Muscle of leg (tissue), 3 donors: ENCODE measurements at regions not wholly inside any gene's neighbourhood (a gene's known extent, or its start where the extent isn't known, plus 50 kb on each side); places are given as distances from the start of the nearest gene placed in this dataset.
"Not testable (repeated sequence)": the region's sequence is repeated elsewhere in the genome, so short reads cannot be mapped to it uniquely, and the experiment has no call there.

Experiments used
- DNase-seq: peaks from one replicate; pipeline ENCODE4 v3.0.0; 2013
- H3K27ac ChIP-seq: one replicate; pipeline ENCODE4 v1.5.1; 2013; ENCODE audit warnings: mild to moderate bottlenecking, low read length, control low read depth
- H3K27me3 ChIP-seq: one replicate; pipeline ENCODE4 v1.6.1; 2013; ENCODE audit warnings: low read length; ENCODE audit not compliant: control insufficient read depth, insufficient read depth
- H3K36me3 ChIP-seq: one replicate; pipeline ENCODE4 v1.6.1; 2013; ENCODE audit warnings: low read length; ENCODE audit not compliant: control insufficient read depth, insufficient read depth
- H3K4me1 ChIP-seq: one replicate; pipeline ENCODE4 v1.6.1; 2013; ENCODE audit warnings: low read length; ENCODE audit not compliant: control insufficient read depth, insufficient read depth
- H3K4me3 ChIP-seq: one replicate; pipeline ENCODE4 v1.5.1; 2013; ENCODE audit warnings: low read length, control low read depth
- H3K9me3 ChIP-seq: replicated peaks from 2 replicates; pipeline ENCODE4 v1.6.1; 2013; ENCODE audit warnings: low read depth, low read length; ENCODE audit not compliant: control insufficient read depth
- WGBS: methylation state at CpG from one replicate; pipeline ENCODE4 v1.1.5; 2013; ENCODE audit warnings: missing lambda C conversion rate; ENCODE audit not compliant: insufficient coverage; 5-methylcytosine and 5-hydroxymethylcytosine counted together

- Histone ChIP-seq H3K4me1 (no peaks in the 10 kb centered on the region), H3K27ac (no peak overlapping the region), H3K27me3 (no peaks in the 10 kb centered on the region), H3K36me3 (no peaks in the 10 kb centered on the region), H3K9me3 (peaks cover 2% of the 10 kb centered on the region), H3K4me3 (no peak overlapping the region)
- DNase-seq = no peak
- no CpG with 5 or more reads among the region's 1 CpG for WGBS
Measured at GRCh38 chr5:163260961-163261360, 176.4 kb upstream of the CCNG1 start.

GRCh38 chr5:163261647-163262269, 175.6 kb upstream of the CCNG1 start:
- whole genome bisulfite sequencing = 74% methylated on average over 4 of the region's 5 CpGs
- Histone ChIP-seq H3K4me1 (no peaks in the 10 kb centered on the region), H3K27ac (no peak overlapping the region), H3K4me3 (no peak overlapping the region), H3K36me3 (no peaks in the 10 kb centered on the region), H3K9me3 (peaks cover 2% of the 10 kb centered on the region), H3K27me3 (no peaks in the 10 kb centered on the region)
- DNase-seq = peak; percentile 4

- H3K4me3 ChIP-seq, H3K27ac ChIP-seq, H3K27me3 ChIP-seq, H3K36me3 ChIP-seq, H3K9me3 ChIP-seq, H3K4me1 ChIP-seq, DNase-seq: not testable (repeated sequence)
- no CpG with 5 or more reads among the region's 5 CpGs for WGBS
Measured at GRCh38 chr5:163266249-163266648, 171.1 kb upstream of the CCNG1 start.

DNA sequence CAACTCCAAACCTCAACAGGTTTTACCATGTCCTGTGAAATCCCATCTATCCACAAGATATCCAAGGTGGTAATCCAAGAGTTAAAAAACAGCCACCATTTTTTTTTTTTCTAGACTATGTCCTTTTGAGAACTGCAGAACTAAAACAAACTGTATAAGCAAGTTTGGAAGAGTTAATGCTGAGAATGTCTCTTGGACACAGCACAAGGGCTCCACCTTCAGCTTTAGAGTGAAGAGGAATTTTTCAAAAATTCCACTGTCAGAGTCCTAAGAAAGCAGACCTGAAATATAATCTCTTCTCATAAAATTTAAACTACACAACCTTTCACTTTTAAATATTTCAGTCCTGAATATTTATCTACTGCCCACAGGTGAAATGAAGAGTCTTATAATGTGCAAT, 167.8 kb upstream of the CCNG1 start:
- no peaks in the 10 kb centered on the region for H3K9me3 ChIP-seq
- DNase-seq = peak; percentile 58
- H3K4me1 ChIP-seq = no peaks in the 10 kb centered on the region
- no peak overlapping the region for H3K27ac ChIP-seq
- H3K27me3 ChIP-seq = no peaks in the 10 kb centered on the region
- H3K4me3 ChIP-seq = no peak overlapping the region
- H3K36me3 ChIP-seq = no peaks in the 10 kb centered on the region

GRCh38 chr5:163276466-163276865, 160.9 kb upstream of the CCNG1 start:
- Histone ChIP-seq H3K4me1 (no peaks in the 10 kb centered on the region), H3K9me3 (no peaks in the 10 kb centered on the region), H3K27me3 (no peaks in the 10 kb centered on the region), H3K36me3 (no peaks in the 10 kb centered on the region), H3K27ac (no peak overlapping the region), H3K4me3 (no peak overlapping the region)
- no CpG with 5 or more reads among the region's 5 CpGs for WGBS
- DNase-seq = peak; percentile 63

GRCh38 chr5:163280897-163281296, 156.5 kb upstream of the CCNG1 start:
- DNase-seq, H3K27ac ChIP-seq, H3K27me3 ChIP-seq, H3K4me3 ChIP-seq, H3K36me3 ChIP-seq, H3K4me1 ChIP-seq, H3K9me3 ChIP-seq: not testable (repeated sequence)
- WGBS = no CpG with 5 or more reads among the region's 3 CpGs

GRCh38 chr5:163281512-163281911, 155.9 kb upstream of the CCNG1 start:
- Histone ChIP-seq H3K36me3 (no peaks in the 10 kb centered on the region), H3K4me1 (no peaks in the 10 kb centered on the region), H3K27ac (no peak overlapping the region), H3K9me3 (peaks cover 2% of the 10 kb centered on the region), H3K27me3 (no peaks in the 10 kb centered on the region), H3K4me3 (no peak overlapping the region)
- no CpG with 5 or more reads among the region's 1 CpG for WGBS
- DNase-seq = no peak

GRCh38 chr5:163293836-163294235, 143.6 kb upstream of the CCNG1 start:
- WGBS = no CpG with 5 or more reads among the region's 1 CpG
- H3K4me3 ChIP-seq = no peak overlapping the region
- DNase-seq = no peak
- H3K36me3 ChIP-seq = no peaks in the 10 kb centered on the region
- H3K27me3 ChIP-seq = no peaks in the 10 kb centered on the region
- H3K4me1 ChIP-seq = no peaks in the 10 kb centered on the region
- no peak overlapping the region for H3K27ac ChIP-seq
- H3K9me3 ChIP-seq = no peaks in the 10 kb centered on the region

GRCh38 chr5:163303718-163304117, 133.7 kb upstream of the CCNG1 start:
- Histone ChIP-seq H3K27ac (no peak overlapping the region), H3K4me1 (no peaks in the 10 kb centered on the region), H3K9me3 (no peaks in the 10 kb centered on the region), H3K36me3 (no peaks in the 10 kb centered on the region), H3K4me3 (no peak overlapping the region), H3K27me3 (no peaks in the 10 kb centered on the region)
- WGBS = 84% methylated on average over 4 of the region's 9 CpGs
- DNase-seq = no peak

GRCh38 chr5:163305655-163306054, 131.7 kb upstream of the CCNG1 start:
- WGBS = 100% methylated on average over 1 of the region's 3 CpGs
- no peak for DNase-seq
- Histone ChIP-seq H3K4me1 (no peaks in the 10 kb centered on the region), H3K9me3 (no peaks in the 10 kb centered on the region), H3K27me3 (no peaks in the 10 kb centered on the region), H3K4me3 (no peak overlapping the region), H3K36me3 (no peaks in the 10 kb centered on the region), H3K27ac (no peak overlapping the region)

DNA sequence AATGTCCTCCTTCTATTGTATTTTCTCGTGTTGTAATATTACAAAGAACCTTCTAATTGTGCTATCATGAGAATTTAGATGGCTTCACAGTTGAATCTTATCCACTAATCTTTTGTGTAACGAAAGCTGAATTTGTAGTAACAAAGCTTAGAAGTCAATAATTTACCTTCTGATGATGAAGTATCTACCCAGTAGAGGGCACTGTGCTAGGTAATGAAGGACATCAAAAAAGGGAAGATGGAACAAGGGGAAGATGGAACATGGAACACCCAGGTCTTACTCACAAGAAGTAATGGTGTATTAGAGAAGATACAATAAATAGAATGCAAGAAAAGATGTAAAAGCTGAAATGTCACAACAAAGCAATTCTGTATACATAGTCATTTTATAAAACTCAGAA, 131.0 kb upstream of the CCNG1 start:
- WGBS = no CpG with 5 or more reads among the region's 2 CpGs
- Histone ChIP-seq H3K4me3 (no peak overlapping the region), H3K27me3 (no peaks in the 10 kb centered on the region), H3K4me1 (no peaks in the 10 kb centered on the region), H3K27ac (no peak overlapping the region), H3K9me3 (no peaks in the 10 kb centered on the region), H3K36me3 (no peaks in the 10 kb centered on the region)
- DNase-seq = no peak
